Ectodermal cell (in vitro differentiated cells): ENCODE measurements at regions not wholly inside any gene's neighbourhood (a gene's known extent, or its start where the extent isn't known, plus 50 kb on each side); places are given as distances from the start of the nearest gene placed in this dataset.
A peak's percentile ranks its signal among the peaks of the same experiment; 100 is the strongest.

Experiments used
- H3K27ac ChIP-seq: 2 replicates; pipeline ENCODE4 v1.7.0; 2013; ENCODE audit warnings: mild to moderate bottlenecking, low read depth, low read length; ENCODE audit not compliant: insufficient read depth, poor library complexity, severe bottlenecking
- H3K27me3 ChIP-seq: 2 replicates; pipeline ENCODE4 v1.7.0; 2013; ENCODE audit warnings: mild to moderate bottlenecking, low read length; ENCODE audit not compliant: insufficient read depth, control insufficient read depth, poor library complexity, severe bottlenecking
- H3K36me3 ChIP-seq: one replicate; pipeline ENCODE4 v1.7.0; 2013; ENCODE audit warnings: low read length; ENCODE audit not compliant: control insufficient read depth, insufficient read depth
- H3K4me1 ChIP-seq: one replicate; pipeline ENCODE4 v1.7.0; 2013; ENCODE audit warnings: low read length; ENCODE audit not compliant: control insufficient read depth, insufficient read depth
- H3K4me3 ChIP-seq: 2 replicates; pipeline ENCODE4 v1.7.0; 2013; ENCODE audit warnings: low read depth, low read length, control low read depth; ENCODE audit not compliant: insufficient read depth
- H3K9me3 ChIP-seq: 2 replicates; pipeline ENCODE4 v1.7.0; 2013; ENCODE audit warnings: mild to moderate bottlenecking, low read length, moderate library complexity; ENCODE audit not compliant: control insufficient read depth
- WGBS, 2 experiments: methylation state at CpG; one replicate each; pipeline ENCODE4 v1.1.7; 2013; ENCODE audit warnings: missing lambda C conversion rate in 2 of 2; 5-methylcytosine and 5-hydroxymethylcytosine counted together

DNA sequence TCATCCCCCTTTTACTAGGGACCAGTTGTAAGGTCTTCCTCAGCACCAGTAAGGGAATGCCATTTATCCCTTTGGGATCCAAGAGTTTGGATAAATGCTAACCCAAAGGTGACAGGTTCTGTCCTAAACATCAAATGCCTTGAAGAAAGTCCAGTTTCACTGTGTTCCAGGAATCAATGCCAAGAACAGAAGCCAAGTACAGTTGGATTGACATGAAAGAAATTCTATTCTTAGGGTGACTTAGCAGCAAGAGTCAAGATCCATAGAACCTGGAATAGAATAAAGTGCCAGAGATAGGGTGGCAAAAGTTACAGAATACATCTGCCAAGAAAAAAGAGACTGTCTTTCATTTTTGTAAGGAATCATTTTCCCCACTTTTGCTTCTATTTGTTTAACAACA lies 94.9 kb upstream of the ADAMTS5 start:
- Histone ChIP-seq H3K4me3 (no peak overlapping the region), H3K36me3 (no peaks in the 10 kb centered on the region), H3K27me3 (no peaks in the 10 kb centered on the region), H3K27ac (no peak overlapping the region), H3K4me1 (no peaks in the 10 kb centered on the region), H3K9me3 (no peaks in the 10 kb centered on the region)

GRCh38 chr21:27060190-27060589 lies 93.3 kb upstream of the ADAMTS5 start:
- no peaks in the 10 kb centered on the region for H3K4me1 ChIP-seq
- no peak overlapping the region for H3K4me3 ChIP-seq
- H3K27me3 ChIP-seq: no peaks in the 10 kb centered on the region
- H3K36me3 ChIP-seq: no peaks in the 10 kb centered on the region
- 96 to 97% methylated on average over 2 of the region's 2 CpGs for WGBS, 2 experiments
- no peak overlapping the region for H3K27ac ChIP-seq
- no peaks in the 10 kb centered on the region for H3K9me3 ChIP-seq

DNA sequence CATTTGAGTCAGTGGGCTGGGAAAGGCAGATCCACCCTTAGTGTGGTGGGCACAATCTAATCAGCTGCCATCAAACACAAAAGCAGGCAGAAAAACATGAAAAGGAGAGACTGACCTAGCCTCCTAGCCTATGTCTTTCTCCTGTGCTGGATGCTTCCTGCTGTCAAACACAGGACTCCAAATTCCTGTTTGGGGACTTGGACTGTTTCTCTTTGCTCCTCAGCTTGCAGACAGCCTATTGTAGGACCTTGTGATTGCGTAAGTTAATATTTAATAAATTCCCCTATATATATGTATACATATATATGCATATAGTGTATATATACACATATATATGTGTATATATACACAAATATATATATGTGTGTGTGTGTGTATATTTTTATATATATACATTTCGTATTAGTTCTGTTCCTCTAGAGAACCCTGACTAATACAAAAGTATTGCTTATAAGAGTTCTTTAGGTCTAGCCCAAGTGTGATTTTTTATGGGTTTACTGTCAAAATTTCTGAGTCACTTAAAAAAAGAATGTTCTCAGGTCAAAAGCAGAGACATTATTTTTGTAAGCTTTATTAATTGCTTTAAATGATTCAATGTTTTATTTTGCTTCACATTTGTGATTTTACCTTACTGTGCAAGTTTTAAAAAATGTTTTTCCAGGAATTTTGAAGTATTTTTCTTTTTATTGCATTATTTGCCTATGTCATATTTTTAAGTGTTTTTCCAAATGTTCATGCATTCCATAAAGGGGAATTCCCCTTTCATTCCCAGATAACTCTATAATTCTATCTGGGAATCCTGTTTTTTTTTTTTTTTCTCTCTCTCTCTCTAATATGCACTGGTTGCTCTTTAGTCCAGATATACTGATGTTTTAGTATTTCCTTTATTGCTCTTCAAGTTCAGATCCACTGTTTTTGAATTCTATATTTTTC lies 92.1 kb upstream of the ADAMTS5 start:
- no peaks in the 10 kb centered on the region for H3K27me3 ChIP-seq
- no peaks in the 10 kb centered on the region for H3K4me1 ChIP-seq
- 100% methylated on average over 1 of the region's 2 CpGs; no CpG with 5 or more reads in 1 of the 2 experiments for WGBS, 2 experiments
- H3K27ac ChIP-seq: no peak overlapping the region
- H3K36me3 ChIP-seq: no peaks in the 10 kb centered on the region
- no peak overlapping the region for H3K4me3 ChIP-seq
- H3K9me3 ChIP-seq: no peaks in the 10 kb centered on the region

DNA sequence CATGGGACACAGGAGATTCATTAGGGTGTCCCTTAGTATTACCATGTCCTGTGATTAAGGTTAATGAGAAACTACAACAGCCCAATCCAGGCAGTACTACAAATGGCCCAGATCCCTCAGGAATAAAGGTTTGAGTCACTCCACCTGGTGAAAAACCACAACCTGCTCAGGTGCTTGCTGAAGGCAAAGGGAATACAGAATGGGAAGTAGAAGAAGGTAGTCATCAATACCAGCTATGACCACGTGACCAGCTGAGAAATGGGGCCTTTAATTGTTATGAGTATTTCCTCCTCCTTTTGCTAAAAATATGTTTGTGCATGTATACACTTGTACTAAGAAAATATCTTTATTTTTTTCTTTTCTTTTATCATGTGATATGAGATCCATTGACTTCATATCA lies 91.1 kb upstream of the ADAMTS5 start:
- Histone ChIP-seq H3K9me3 (no peaks in the 10 kb centered on the region), H3K4me3 (no peak overlapping the region), H3K36me3 (no peaks in the 10 kb centered on the region), H3K27ac (no peak overlapping the region), H3K4me1 (no peaks in the 10 kb centered on the region), H3K27me3 (no peaks in the 10 kb centered on the region)
- 100% methylated on average over 1 of the region's 1 CpG; no CpG with 5 or more reads in 1 of the 2 experiments for WGBS, 2 experiments

DNA sequence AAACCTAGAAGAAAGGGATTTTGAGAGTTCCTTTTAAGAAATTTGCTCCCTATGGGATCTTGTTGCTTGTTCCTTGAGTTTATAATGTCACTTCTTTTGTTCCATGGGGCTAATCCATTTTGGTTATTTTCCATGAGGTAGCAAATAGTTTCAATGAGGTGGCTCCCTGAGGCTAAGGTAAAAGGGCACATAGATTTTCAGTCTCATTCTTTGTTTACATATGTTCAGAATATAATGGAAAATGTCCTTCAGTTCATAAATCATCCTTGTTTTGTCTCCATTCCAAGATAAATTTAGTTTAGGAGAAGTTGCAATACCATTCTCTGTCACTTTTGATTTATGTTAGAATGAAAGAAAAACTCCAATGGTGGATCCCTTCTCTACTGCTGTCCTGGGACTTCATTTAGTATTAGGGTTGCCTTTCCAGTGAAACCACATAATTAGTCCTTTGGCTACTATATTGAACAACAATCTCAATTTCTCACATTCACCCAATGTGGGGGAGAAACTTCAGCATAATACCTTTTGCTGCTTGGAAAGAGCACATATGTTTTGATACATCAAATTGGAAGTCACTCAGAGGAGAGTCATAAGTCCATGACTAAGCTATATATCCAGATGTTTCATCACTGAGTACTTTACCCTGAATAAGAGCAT lies 80.9 kb upstream of the ADAMTS5 start:
- Histone ChIP-seq H3K27me3 (no peaks in the 10 kb centered on the region), H3K4me3 (no peak overlapping the region), H3K27ac (peak overlapping the region; percentile 65), H3K9me3 (no peaks in the 10 kb centered on the region), H3K36me3 (no peaks in the 10 kb centered on the region), H3K4me1 (peaks cover 5% of the 10 kb centered on the region)

DNA sequence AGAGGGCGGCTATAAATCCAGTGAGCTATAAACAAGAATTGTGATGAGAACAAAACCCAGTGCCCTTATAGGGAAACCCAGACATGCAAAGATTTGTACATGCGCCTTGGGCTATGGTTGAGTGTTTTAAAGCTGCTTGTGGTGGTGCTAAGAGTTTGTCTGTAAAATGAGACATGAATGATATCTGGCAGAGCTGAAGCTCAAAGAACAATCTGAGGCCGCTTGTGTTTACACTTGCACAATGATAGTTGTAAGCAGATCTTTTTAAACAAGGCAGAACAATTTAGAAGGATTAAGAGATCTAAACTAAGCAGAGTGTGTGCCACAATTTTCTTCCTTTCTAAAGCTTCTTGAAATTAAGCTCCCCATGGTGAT lies 80.4 kb upstream of the ADAMTS5 start:
- Histone ChIP-seq H3K9me3 (no peaks in the 10 kb centered on the region), H3K4me3 (no peak overlapping the region), H3K4me1 (peaks cover 5% of the 10 kb centered on the region), H3K36me3 (no peaks in the 10 kb centered on the region), H3K27ac (peak overlapping the region; percentile 65), H3K27me3 (no peaks in the 10 kb centered on the region)
- 66 to 74% methylated on average over 3 of the region's 3 CpGs for WGBS, 2 experiments

DNA sequence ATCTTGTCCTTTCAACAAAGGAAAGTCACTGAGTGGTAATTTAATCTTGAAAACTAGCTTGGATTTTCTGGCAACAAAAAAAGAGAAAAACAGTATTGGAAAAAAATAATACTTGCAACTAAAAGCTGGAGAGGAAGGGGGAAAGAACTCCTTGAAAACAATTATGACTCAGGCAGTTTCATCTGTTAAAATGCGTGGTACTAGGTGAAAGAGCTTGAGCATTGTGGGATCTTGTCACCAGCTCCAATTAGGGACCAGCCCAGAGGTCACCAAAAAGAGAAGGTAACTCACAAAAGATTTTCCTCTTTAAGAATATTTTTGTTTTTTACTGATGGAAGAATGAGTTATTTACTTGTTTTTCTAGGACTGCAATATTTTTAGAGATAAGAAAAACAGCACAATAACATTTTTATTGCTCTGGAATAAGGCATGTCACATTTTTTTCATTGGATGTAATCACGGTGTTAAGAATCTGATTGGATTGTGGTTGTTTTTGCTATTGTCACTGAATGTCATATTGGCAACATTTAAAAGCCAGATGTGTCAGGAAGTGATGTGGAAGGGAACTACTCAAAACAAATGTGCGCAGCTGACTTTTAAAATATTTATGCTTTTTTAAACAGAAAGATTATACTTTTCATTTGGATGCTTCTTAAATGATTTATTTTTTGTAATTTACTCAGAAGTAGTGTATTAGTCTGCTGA lies 78.5 kb upstream of the ADAMTS5 start:
- Histone ChIP-seq H3K27ac (no peak overlapping the region), H3K36me3 (no peaks in the 10 kb centered on the region), H3K4me3 (no peak overlapping the region), H3K9me3 (no peaks in the 10 kb centered on the region), H3K4me1 (peaks cover 5% of the 10 kb centered on the region), H3K27me3 (no peaks in the 10 kb centered on the region)
- WGBS, 2 experiments: 99 to 100% methylated on average over 2 to 3 of the region's 3 CpGs

GRCh38 chr21:27043377-27043776 lies 76.5 kb upstream of the ADAMTS5 start:
- H3K27me3 ChIP-seq: no peaks in the 10 kb centered on the region
- WGBS, 2 experiments: 100% methylated on average over 1 of the region's 1 CpG; no CpG with 5 or more reads in 1 of the 2 experiments
- H3K27ac ChIP-seq: no peak overlapping the region
- no peaks in the 10 kb centered on the region for H3K36me3 ChIP-seq
- no peaks in the 10 kb centered on the region for H3K9me3 ChIP-seq
- H3K4me1 ChIP-seq: peaks cover 5% of the 10 kb centered on the region
- H3K4me3 ChIP-seq: no peak overlapping the region

GRCh38 chr21:27040738-27041469 lies 74.0 kb upstream of the ADAMTS5 start:
- Histone ChIP-seq H3K4me3 (no peak overlapping the region), H3K27ac (no peak overlapping the region), H3K9me3 (no peaks in the 10 kb centered on the region), H3K4me1 (no peaks in the 10 kb centered on the region), H3K36me3 (no peaks in the 10 kb centered on the region), H3K27me3 (no peaks in the 10 kb centered on the region)
- 71 to 86% methylated on average over 2 of the region's 2 CpGs for WGBS, 2 experiments
